GM23338 (cell line): ENCODE measurements at regions not wholly inside any gene's neighbourhood (a gene's known extent, or its start where the extent isn't known, plus 50 kb on each side); places are given as distances from the start of the nearest gene placed in this dataset.

ENCODE experiments used
- ATAC-seq: fragments of 200-7000 bp; cut with Tn5 transposase; 3 replicates; pipeline ENCODE4 v1.9.1; 2020
- DNase-seq: peaks from one replicate; pipeline ENCODE4 v3.0.0-alpha.2; 2015; ENCODE audit warnings: low spot score
- H2AFZ ChIP-seq: fragments of 200-600 bp; sonication (generic); 2 replicates; pipeline ENCODE4 v1.8.0; 2016; ENCODE audit warnings: antibody characterized with exemption, mild to moderate bottlenecking, moderate library complexity
- H3F3A ChIP-seq: fragments of 200-600 bp; sonication (generic); replicated peaks from 2 replicates; pipeline ENCODE4 v1.8.0; 2017; ENCODE audit warnings: antibody characterized with exemption, mixed run types, low read depth
- H3K27ac ChIP-seq: fragments of 200-600 bp; sonication (generic); 2 replicates; pipeline ENCODE4 v1.6.1; 2016; ENCODE audit warnings: low read depth
- H3K27me3 ChIP-seq: fragments of 200-600 bp; sonication (generic); 2 replicates; pipeline ENCODE4 v1.8.0; 2016; ENCODE audit warnings: mild to moderate bottlenecking, mixed run types, moderate library complexity; ENCODE audit not compliant: insufficient read depth
- H3K36me3 ChIP-seq: fragments of 200-600 bp; sonication (generic); 2 replicates; pipeline ENCODE4 v1.8.0; 2016; ENCODE audit warnings: mild to moderate bottlenecking; ENCODE audit not compliant: insufficient read depth
- H3K4me1 ChIP-seq: fragments of 200-600 bp; sonication (generic); 2 replicates; pipeline ENCODE4 v1.8.0; 2016; ENCODE audit warnings: mild to moderate bottlenecking, moderate library complexity; ENCODE audit not compliant: insufficient read depth
- H3K4me2 ChIP-seq: fragments of 200-600 bp; sonication (generic); 2 replicates; pipeline ENCODE4 v1.7.1; 2017; ENCODE audit warnings: mixed run types
- H3K4me3 ChIP-seq: fragments of 200-600 bp; sonication (generic); 2 replicates; pipeline ENCODE4 v1.6.1; 2016; ENCODE audit warnings: mixed run types
- H3K79me2 ChIP-seq: fragments of 200-600 bp; sonication (generic); replicated peaks from 2 replicates; pipeline ENCODE4 v1.8.0; 2017; ENCODE audit warnings: mild to moderate bottlenecking; ENCODE audit not compliant: insufficient read depth
- H3K9me2 ChIP-seq: fragments of 200-600 bp; sonication (generic); 2 replicates; pipeline ENCODE4 v1.8.0; 2017; ENCODE audit not compliant: insufficient read depth
- H4K20me1 ChIP-seq: fragments of 200-600 bp; sonication (generic); replicated peaks from 2 replicates; pipeline ENCODE4 v1.8.0; 2017; ENCODE audit warnings: mild to moderate bottlenecking; ENCODE audit not compliant: insufficient read depth
- H3K27ac Mint-ChIP-seq: 2 replicates; pipeline ENCODE4 v1.8.0; 2020; ENCODE audit warnings: inconsistent platforms, mild to moderate bottlenecking, moderate library complexity, mixed read lengths
- H3K27me3 Mint-ChIP-seq: 3 replicates; pipeline ENCODE4 v1.8.0; 2022; ENCODE audit warnings: low read depth, mild to moderate bottlenecking, moderate library complexity, mixed read lengths, inconsistent platforms; ENCODE audit not compliant: insufficient read depth, poor library complexity
- H3K36me3 Mint-ChIP-seq: 3 replicates; pipeline ENCODE4 v1.8.0; 2021; ENCODE audit warnings: low read depth, mild to moderate bottlenecking, inconsistent platforms, moderate library complexity, mixed read lengths
- H3K4me1 Mint-ChIP-seq: 3 replicates; pipeline ENCODE4 v1.8.0; 2020; ENCODE audit warnings: mild to moderate bottlenecking, inconsistent platforms, mixed read lengths
- H3K4me3 Mint-ChIP-seq: 3 replicates; pipeline ENCODE4 v1.8.0; 2021; ENCODE audit warnings: moderate library complexity, mild to moderate bottlenecking, inconsistent platforms, mixed read lengths
- H3K9me3 Mint-ChIP-seq: 3 replicates; pipeline ENCODE4 v1.8.0; 2020; ENCODE audit warnings: moderate library complexity, mild to moderate bottlenecking, inconsistent platforms, mixed read lengths
- CREB1 ChIP-seq: fragments of 250-450 bp; sonication (Bioruptor Pico); IDR thresholded peaks from 2 replicates; pipeline ENCODE4 v1.5.0; 2020; ENCODE audit warnings: low read depth, mild to moderate bottlenecking, moderate library complexity
- EZH2 ChIP-seq: fragments of 200-600 bp; sonication (generic); IDR thresholded peaks from one replicate; pipeline ENCODE4 v1.8.0; 2017; ENCODE audit warnings: antibody characterized with exemption, mild to moderate bottlenecking, low read depth; ENCODE audit not compliant: unreplicated experiment
- EZH2phosphoT487 ChIP-seq: fragments of 200-600 bp; sonication (generic); IDR thresholded peaks from one replicate; pipeline ENCODE4 v1.8.1; 2018; ENCODE audit warnings: antibody characterized with exemption; ENCODE audit not compliant: unreplicated experiment
- JUNB ChIP-seq: IDR thresholded peaks from one replicate; pipeline ENCODE4 v1.6.1; 2016; ENCODE audit warnings: antibody characterized with exemption; ENCODE audit not compliant: unreplicated experiment
- NANOG ChIP-seq: IDR thresholded peaks from 2 replicates; pipeline ENCODE4 v1.6.1; 2016; ENCODE audit warnings: antibody characterized with exemption, borderline replicate concordance
- POLR2AphosphoS5 ChIP-seq: IDR thresholded peaks from 2 replicates; pipeline ENCODE4 v1.6.1; 2016; ENCODE audit warnings: antibody characterized with exemption, low read depth
- STAT1 ChIP-seq: IDR thresholded peaks from one replicate; pipeline ENCODE4 v1.6.1; 2016; ENCODE audit warnings: antibody characterized with exemption; ENCODE audit not compliant: unreplicated experiment
- ZNF114 ChIP-seq: fragments of 250-450 bp; sonication (Bioruptor Pico); IDR thresholded peaks from 2 replicates; pipeline ENCODE4 v1.5.0; 2020; ENCODE audit warnings: mild to moderate bottlenecking, moderate library complexity
- ZNF331 ChIP-seq: fragments of 250-450 bp; sonication (Bioruptor Pico); IDR thresholded peaks from 2 replicates; pipeline ENCODE4 v1.5.0; 2020; ENCODE audit warnings: low read depth, mild to moderate bottlenecking, moderate library complexity
- TF ChIP-seq, protein P1 (sequence below), 2 experiments: fragments of 200-600 bp in 1 of 2; sonication (generic) in 1 of 2; conservative IDR thresholded peaks; 2 replicates each; pipeline versions ENCODE4 v1.5.1 to v1.6.1; 2016 to 2017; ENCODE audit warnings: antibody characterized with exemption in 2 of 2, low read depth in 2 of 2, mild to moderate bottlenecking in 2 of 2, moderate library complexity in 1 of 2
- TF ChIP-seq, protein P2 (sequence below): IDR thresholded peaks from one replicate; pipeline ENCODE4 v1.6.1; 2018; ENCODE audit warnings: antibody characterized with exemption; ENCODE audit not compliant: unreplicated experiment
- TF ChIP-seq, protein P3 (sequence below): IDR thresholded peaks from 2 replicates; pipeline ENCODE4 v1.6.1; 2016; ENCODE audit warnings: antibody characterized with exemption
- TF ChIP-seq, protein P4 (sequence below): fragments of 250-450 bp; sonication (Bioruptor Pico); IDR thresholded peaks from 2 replicates; pipeline ENCODE4 v1.5.0; 2020; ENCODE audit warnings: mild to moderate bottlenecking, moderate library complexity

DNA sequence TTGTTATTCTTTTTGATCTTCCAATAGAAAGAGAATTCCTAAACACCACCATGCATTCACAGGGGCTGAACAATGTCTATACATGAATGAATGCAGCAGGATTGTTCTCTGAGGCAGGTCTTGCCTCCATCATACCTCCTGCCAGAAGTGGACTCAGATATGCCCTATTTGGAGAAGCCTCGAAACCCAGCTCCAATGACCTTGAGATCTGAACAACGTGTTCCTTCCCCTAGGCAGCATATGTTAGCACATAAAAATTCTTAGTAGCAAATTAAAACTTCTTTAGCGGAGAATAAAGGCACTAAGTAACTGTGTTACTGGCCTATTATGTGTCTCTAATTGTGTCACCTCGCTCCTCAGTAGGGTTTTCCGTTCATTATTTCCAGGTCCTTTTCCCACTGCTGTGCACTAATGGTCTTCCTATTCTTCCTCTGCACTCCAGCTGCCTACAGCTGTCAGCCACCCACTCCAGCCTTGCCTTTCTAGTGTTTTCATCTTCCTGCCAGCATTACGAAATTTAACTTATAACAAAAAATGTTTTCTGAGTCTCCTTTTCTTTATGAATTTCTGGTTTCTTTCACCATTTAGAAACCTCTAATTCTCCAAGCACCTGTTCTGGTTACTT lies 62.6 kb upstream of the IGF1 start:
- H3K36me3 Mint-ChIP-seq, result no peaks in the 10 kb centered on the region

More for the DNA sequence above, 62.6 kb upstream of the IGF1 start:
- Histone ChIP-seq H4K20me1 (no peaks in the 10 kb centered on the region), H3K4me1 (no peaks in the 10 kb centered on the region), H3K36me3 (no peaks in the 10 kb centered on the region), H3K4me2 (no peak overlapping the region), H3F3A (no peaks in the 10 kb centered on the region), H3K27ac (no peak overlapping the region), H3K9me2 (peaks cover 13% of the 10 kb centered on the region), H3K4me3 (no peak overlapping the region), H3K79me2 (no peaks in the 10 kb centered on the region), H3K27me3 (no peaks in the 10 kb centered on the region), H2AFZ (no peak overlapping the region)
- H3K27me3 Mint-ChIP-seq, result peaks cover 3% of the 10 kb centered on the region
- TF ChIP-seq CREB1 (no peak), ZNF114 (no peak), EZH2 (no peak), EZH2phosphoT487 (no peak), POLR2AphosphoS5 (no peak), NANOG (no peak), STAT1 (no peak), ZNF331 (no peak), JUNB (no peak)
- TF ChIP-seq, protein P1, sequence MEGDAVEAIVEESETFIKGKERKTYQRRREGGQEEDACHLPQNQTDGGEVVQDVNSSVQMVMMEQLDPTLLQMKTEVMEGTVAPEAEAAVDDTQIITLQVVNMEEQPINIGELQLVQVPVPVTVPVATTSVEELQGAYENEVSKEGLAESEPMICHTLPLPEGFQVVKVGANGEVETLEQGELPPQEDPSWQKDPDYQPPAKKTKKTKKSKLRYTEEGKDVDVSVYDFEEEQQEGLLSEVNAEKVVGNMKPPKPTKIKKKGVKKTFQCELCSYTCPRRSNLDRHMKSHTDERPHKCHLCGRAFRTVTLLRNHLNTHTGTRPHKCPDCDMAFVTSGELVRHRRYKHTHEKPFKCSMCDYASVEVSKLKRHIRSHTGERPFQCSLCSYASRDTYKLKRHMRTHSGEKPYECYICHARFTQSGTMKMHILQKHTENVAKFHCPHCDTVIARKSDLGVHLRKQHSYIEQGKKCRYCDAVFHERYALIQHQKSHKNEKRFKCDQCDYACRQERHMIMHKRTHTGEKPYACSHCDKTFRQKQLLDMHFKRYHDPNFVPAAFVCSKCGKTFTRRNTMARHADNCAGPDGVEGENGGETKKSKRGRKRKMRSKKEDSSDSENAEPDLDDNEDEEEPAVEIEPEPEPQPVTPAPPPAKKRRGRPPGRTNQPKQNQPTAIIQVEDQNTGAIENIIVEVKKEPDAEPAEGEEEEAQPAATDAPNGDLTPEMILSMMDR (conservative IDR thresholded peaks at IDR 0.05; ENCODE audit: low read depth in 2 of 2), result no peak
- TF ChIP-seq, protein P2, sequence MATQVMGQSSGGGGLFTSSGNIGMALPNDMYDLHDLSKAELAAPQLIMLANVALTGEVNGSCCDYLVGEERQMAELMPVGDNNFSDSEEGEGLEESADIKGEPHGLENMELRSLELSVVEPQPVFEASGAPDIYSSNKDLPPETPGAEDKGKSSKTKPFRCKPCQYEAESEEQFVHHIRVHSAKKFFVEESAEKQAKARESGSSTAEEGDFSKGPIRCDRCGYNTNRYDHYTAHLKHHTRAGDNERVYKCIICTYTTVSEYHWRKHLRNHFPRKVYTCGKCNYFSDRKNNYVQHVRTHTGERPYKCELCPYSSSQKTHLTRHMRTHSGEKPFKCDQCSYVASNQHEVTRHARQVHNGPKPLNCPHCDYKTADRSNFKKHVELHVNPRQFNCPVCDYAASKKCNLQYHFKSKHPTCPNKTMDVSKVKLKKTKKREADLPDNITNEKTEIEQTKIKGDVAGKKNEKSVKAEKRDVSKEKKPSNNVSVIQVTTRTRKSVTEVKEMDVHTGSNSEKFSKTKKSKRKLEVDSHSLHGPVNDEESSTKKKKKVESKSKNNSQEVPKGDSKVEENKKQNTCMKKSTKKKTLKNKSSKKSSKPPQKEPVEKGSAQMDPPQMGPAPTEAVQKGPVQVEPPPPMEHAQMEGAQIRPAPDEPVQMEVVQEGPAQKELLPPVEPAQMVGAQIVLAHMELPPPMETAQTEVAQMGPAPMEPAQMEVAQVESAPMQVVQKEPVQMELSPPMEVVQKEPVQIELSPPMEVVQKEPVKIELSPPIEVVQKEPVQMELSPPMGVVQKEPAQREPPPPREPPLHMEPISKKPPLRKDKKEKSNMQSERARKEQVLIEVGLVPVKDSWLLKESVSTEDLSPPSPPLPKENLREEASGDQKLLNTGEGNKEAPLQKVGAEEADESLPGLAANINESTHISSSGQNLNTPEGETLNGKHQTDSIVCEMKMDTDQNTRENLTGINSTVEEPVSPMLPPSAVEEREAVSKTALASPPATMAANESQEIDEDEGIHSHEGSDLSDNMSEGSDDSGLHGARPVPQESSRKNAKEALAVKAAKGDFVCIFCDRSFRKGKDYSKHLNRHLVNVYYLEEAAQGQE, result no peak
- TF ChIP-seq, protein P3, sequence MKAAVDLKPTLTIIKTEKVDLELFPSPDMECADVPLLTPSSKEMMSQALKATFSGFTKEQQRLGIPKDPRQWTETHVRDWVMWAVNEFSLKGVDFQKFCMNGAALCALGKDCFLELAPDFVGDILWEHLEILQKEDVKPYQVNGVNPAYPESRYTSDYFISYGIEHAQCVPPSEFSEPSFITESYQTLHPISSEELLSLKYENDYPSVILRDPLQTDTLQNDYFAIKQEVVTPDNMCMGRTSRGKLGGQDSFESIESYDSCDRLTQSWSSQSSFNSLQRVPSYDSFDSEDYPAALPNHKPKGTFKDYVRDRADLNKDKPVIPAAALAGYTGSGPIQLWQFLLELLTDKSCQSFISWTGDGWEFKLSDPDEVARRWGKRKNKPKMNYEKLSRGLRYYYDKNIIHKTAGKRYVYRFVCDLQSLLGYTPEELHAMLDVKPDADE, result no peak
- TF ChIP-seq, protein P4, sequence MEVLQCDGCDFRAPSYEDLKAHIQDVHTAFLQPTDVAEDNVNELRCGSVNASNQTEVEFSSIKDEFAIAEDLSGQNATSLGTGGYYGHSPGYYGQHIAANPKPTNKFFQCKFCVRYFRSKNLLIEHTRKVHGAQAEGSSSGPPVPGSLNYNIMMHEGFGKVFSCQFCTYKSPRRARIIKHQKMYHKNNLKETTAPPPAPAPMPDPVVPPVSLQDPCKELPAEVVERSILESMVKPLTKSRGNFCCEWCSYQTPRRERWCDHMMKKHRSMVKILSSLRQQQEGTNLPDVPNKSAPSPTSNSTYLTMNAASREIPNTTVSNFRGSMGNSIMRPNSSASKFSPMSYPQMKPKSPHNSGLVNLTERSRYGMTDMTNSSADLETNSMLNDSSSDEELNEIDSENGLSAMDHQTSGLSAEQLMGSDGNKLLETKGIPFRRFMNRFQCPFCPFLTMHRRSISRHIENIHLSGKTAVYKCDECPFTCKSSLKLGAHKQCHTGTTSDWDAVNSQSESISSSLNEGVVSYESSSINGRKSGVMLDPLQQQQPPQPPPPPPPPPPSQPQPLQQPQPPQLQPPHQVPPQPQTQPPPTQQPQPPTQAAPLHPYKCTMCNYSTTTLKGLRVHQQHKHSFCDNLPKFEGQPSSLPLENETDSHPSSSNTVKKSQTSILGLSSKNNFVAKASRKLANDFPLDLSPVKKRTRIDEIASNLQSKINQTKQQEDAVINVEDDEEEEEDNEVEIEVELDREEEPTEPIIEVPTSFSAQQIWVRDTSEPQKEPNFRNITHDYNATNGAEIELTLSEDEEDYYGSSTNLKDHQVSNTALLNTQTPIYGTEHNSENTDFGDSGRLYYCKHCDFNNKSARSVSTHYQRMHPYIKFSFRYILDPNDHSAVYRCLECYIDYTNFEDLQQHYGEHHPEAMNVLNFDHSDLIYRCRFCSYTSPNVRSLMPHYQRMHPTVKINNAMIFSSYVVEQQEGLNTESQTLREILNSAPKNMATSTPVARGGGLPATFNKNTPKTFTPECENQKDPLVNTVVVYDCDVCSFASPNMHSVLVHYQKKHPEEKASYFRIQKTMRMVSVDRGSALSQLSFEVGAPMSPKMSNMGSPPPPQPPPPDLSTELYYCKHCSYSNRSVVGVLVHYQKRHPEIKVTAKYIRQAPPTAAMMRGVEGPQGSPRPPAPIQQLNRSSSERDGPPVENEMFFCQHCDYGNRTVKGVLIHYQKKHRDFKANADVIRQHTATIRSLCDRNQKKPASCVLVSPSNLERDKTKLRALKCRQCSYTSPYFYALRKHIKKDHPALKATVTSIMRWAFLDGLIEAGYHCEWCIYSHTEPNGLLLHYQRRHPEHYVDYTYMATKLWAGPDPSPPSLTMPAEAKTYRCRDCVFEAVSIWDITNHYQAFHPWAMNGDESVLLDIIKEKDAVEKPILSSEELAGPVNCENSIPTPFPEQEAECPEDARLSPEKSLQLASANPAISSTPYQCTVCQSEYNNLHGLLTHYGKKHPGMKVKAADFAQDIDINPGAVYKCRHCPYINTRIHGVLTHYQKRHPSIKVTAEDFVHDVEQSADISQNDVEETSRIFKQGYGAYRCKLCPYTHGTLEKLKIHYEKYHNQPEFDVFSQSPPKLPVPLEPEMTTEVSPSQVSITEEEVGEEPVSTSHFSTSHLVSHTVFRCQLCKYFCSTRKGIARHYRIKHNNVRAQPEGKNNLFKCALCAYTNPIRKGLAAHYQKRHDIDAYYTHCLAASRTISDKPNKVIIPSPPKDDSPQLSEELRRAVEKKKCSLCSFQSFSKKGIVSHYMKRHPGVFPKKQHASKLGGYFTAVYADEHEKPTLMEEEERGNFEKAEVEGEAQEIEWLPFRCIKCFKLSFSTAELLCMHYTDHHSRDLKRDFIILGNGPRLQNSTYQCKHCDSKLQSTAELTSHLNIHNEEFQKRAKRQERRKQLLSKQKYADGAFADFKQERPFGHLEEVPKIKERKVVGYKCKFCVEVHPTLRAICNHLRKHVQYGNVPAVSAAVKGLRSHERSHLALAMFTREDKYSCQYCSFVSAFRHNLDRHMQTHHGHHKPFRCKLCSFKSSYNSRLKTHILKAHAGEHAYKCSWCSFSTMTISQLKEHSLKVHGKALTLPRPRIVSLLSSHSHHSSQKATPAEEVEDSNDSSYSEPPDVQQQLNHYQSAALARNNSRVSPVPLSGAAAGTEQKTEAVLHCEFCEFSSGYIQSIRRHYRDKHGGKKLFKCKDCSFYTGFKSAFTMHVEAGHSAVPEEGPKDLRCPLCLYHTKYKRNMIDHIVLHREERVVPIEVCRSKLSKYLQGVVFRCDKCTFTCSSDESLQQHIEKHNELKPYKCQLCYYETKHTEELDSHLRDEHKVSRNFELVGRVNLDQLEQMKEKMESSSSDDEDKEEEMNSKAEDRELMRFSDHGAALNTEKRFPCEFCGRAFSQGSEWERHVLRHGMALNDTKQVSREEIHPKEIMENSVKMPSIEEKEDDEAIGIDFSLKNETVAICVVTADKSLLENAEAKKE (CRISPR knock-in tag), result no peak
- no peak overlapping the region for H3K27ac Mint-ChIP-seq
- H3K4me1 Mint-ChIP-seq, result peaks cover 5% of the 10 kb centered on the region
- no peaks in the 10 kb centered on the region; the same call in 2 of the 3 replicates for H3K9me3 Mint-ChIP-seq
- no peak overlapping the region for H3K4me3 Mint-ChIP-seq
- ATAC-seq (no peak), DNase-seq (no peak)
